HepG2 (cell line): ENCODE measurements at regions not wholly inside any gene's neighbourhood (a gene's known extent, or its start where the extent isn't known, plus 50 kb on each side); places are given as distances from the start of the nearest gene placed in this dataset.
"Not testable (repeated sequence)": the region's sequence is repeated elsewhere in the genome, so short reads cannot be mapped to it uniquely, and the experiment has no call there.

Experiments
- ATAC-seq: fragments of 200-7000 bp; cut with Tn5 transposase; 3 replicates; pipeline ENCODE4 v1.9.1; 2020; ENCODE audit warnings: mild to moderate bottlenecking, moderate library complexity
- BruUV-seq: library from RNA; stranded (reverse); fragments of 400-500 nt; replicated peaks from 2 replicates; lab custom pipeline; 2021; lab: Mats Ljungman, UMichigan
- CTCF ChIA-PET: fragments of 300-600 bp; formaldehyde crosslinking; extraction: SDS; loops from one replicate; lab custom pipeline; 2021; ENCODE audit warnings: low total read pairs, inconsistent platforms, low intra/inter-chr PET ratio; lab: Yijun Ruan, JAX
- POLR2A ChIA-PET: fragments of 350-600 bp; sonication (Branson Sonifier 250); formaldehyde crosslinking; loops from one replicate; lab custom pipeline; 2020; ENCODE audit warnings: antibody characterized with exemption, inconsistent platforms; lab: Yijun Ruan, JAX
- DNase-seq: peaks from one replicate; pipeline ENCODE4 v3.0.0-alpha.2; 2015; ENCODE audit warnings: low spot score
- FAIRE-seq: peaks from 3 replicates; lab custom pipeline; 2011; peaks lifted over from hg19 to GRCh38; lab: Jason Lieb, UNC
- H2AFZ ChIP-seq: one replicate; pipeline ENCODE4 v1.6.1; 2011; ENCODE audit warnings: low read length, inconsistent platforms
- H3K27ac ChIP-seq: fragments of 300-600 bp; 3 replicates; pipeline ENCODE4 v1.8.0; 2011; ENCODE audit warnings: mixed run types, mild to moderate bottlenecking, mixed read lengths, low read length, inconsistent platforms; ENCODE audit not compliant: insufficient read depth; ENCODE audit errors: extremely low read length
- H3K27me3 ChIP-seq, 2 experiments: fragments of 200-600 bp in 1 of 2; 2 replicates in 1 of 2; 3 replicates in 1 of 2; pipeline versions ENCODE4 v1.6.0 to v1.8.0; 2011; ENCODE audit warnings: low read length in 2 of 2, mild to moderate bottlenecking in 2 of 2, moderate library complexity in 2 of 2, inconsistent platforms in 1 of 2; ENCODE audit not compliant: insufficient read depth in 2 of 2, control insufficient read depth in 1 of 2
- H3K36me3 ChIP-seq, 2 experiments: fragments of 200-600 bp in 1 of 2; replicated peaks in 1 of 2; 2 replicates in 1 of 2; 3 replicates in 1 of 2; pipeline versions ENCODE4 v1.5.1 to v1.8.0; 2011; ENCODE audit warnings: low read length in 2 of 2, inconsistent platforms in 1 of 2; ENCODE audit not compliant: insufficient read depth in 2 of 2, control insufficient read depth in 1 of 2
- H3K4me1 ChIP-seq: 2 replicates; pipeline ENCODE4 v1.5.1; 2012; ENCODE audit warnings: low read length, inconsistent platforms; ENCODE audit not compliant: insufficient read depth
- H3K4me2 ChIP-seq: 2 replicates; pipeline ENCODE4 v1.6.0; 2011; ENCODE audit warnings: low read depth, low read length, inconsistent platforms
- H3K4me3 ChIP-seq, 3 experiments: fragments of 200-600 bp in 1 of 3; sonication (generic), shearing (Covaris generic) in 1 of 3; replicated peaks in 1 of 3; 2 replicates each; pipeline ENCODE4 v1.5.1; 2011 to 2016; ENCODE audit warnings: low read length in 3 of 3, inconsistent platforms in 2 of 3, low read depth in 2 of 3, mild to moderate bottlenecking in 2 of 3, control low read depth in 1 of 3, mixed read lengths in 1 of 3; ENCODE audit not compliant: insufficient read depth in 1 of 3
- H3K79me2 ChIP-seq: one replicate; pipeline ENCODE4 v1.6.1; 2011; ENCODE audit warnings: low read length, inconsistent platforms; ENCODE audit not compliant: insufficient read depth
- H3K9ac ChIP-seq: 2 replicates; pipeline ENCODE4 v1.6.0; 2011; ENCODE audit warnings: mild to moderate bottlenecking, low read depth, low read length, inconsistent platforms; ENCODE audit not compliant: insufficient read depth
- H3K9me3 ChIP-seq: 2 replicates; pipeline ENCODE4 v1.5.1; 2012; ENCODE audit warnings: mild to moderate bottlenecking, low read length
- H4K20me1 ChIP-seq: 2 replicates; pipeline ENCODE4 v1.6.0; 2011; ENCODE audit warnings: inconsistent platforms, mild to moderate bottlenecking, low read length, moderate library complexity; ENCODE audit not compliant: insufficient read depth
- WGBS: methylation state at CpG from one replicate; pipeline ENCODE4 v1.1.6; 2017; ENCODE audit warnings: low lambda C conversion rate; 5-methylcytosine and 5-hydroxymethylcytosine counted together
- in situ Hi-C: cut with HindIII; loops from 2 replicates; pipeline ENCODE4 v1.10.0; 2017; ENCODE audit warnings: low pct_unique_long_range_greater_than_20kb; ENCODE audit not compliant: extremely low pct_ligation_motif_present
- intact Hi-C: fragments of 100-400 bp; cut with micrococcal nuclease; formaldehyde crosslinking; loops from one replicate; pipeline ENCODE4 v1.10.0; 2022; ENCODE audit not compliant: unreplicated experiment

DNA sequence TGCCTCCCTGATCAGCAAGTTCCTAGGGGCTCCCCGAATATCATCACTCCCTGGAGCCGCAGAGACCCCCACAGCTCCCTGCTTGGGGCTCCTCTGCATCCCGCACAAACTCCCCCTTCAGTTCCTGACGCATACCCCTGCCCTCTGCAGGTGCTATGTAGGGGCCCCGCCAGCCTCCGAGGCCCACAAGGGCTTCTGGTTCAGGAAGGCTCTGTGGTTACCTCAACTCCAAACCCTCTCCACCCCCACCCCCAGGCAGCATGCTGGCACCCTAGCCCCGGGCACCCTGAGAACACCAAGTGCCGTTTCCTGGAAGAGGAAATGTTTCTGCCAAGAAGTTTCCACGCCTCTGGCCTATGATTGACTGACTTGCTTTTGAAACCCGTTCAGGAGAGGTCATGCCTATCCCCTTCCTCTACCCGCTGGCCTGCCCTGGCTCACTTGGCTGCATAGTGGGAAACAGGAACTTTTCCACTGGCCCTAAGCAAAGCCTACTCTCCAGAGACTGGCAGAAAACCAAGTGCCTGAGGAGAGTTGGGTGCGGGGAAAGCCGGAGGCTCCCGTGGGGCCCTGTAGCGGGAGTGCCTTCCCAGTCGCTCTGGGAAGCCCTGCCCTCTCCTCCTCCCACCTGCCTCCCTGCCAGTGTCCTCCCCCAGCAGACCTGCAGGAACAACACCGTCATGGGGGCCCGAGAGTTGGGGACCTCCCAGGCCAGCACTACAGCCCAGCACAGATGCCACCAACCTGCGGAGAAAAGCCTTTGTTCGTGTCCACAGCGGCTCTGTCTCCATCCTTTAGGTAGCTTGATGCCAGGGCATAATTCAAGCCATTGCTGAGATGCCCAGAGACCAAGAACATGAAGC, 4084.2 kb upstream of the TPTE start:
- in situ Hi-C loops, CTCF ChIA-PET, H3K9ac ChIP-seq, DNase-seq, H3K4me1 ChIP-seq, H3K27me3 ChIP-seq, H3K79me2 ChIP-seq, H4K20me1 ChIP-seq, H2AFZ ChIP-seq, FAIRE-seq, BruUV-seq, H3K9me3 ChIP-seq, H3K4me3 ChIP-seq, intact Hi-C loops, H3K4me2 ChIP-seq, POLR2A ChIA-PET, H3K36me3 ChIP-seq, H3K27ac ChIP-seq: not testable (repeated sequence)
- WGBS, result no CpG with 5 or more reads among the region's 21 CpGs
- ATAC-seq, result peak; percentile 29

DNA sequence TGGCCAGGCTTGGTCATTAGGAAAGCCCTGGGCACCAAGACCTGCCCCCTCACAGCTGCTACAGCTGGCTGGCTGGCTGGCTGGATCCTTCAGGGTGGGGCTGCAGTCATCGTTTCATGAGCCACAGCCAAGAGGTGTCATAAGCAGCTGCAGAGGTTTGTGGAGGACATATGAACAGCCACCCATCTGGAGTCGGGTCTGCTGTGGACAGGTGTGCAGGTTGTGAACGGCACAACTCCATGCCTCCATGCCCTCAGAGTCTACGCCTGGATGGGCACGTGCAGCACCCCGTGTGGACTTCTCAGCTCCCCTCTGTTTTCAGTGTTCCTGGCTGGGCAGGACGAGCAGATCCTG, 4083.6 kb upstream of the TPTE start:
- H2AFZ ChIP-seq, BruUV-seq, H3K4me3 ChIP-seq, H3K36me3 ChIP-seq, CTCF ChIA-PET, DNase-seq, FAIRE-seq, H3K4me2 ChIP-seq, intact Hi-C loops, H3K9me3 ChIP-seq, POLR2A ChIA-PET, H3K4me1 ChIP-seq, H3K27ac ChIP-seq, H3K9ac ChIP-seq, H3K79me2 ChIP-seq, H3K27me3 ChIP-seq, H4K20me1 ChIP-seq, in situ Hi-C loops: not testable (repeated sequence)
- no CpG with 5 or more reads among the region's 7 CpGs for WGBS
- 0 out of 3 replicates have a peak, but pooled peaks have one; percentile 14 for ATAC-seq

DNA sequence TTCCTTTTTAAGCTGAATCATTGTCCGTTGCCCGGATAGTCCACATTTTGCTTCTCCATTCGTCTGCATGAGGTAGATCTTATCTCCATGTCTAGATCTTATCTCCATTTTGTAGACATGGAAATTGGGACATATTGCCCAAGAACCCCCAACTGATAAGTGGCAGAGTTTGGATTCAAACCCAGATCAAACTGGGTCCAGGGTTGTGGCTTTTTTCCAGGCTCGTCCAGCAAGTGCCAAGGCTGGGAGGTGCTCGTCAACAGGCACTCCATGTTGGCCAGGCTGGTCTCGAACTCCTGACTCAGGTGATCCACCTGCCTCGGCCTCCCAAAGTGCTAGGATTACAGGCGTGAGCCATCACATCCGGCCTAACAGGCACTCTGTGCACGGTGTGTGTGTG, 4082.3 kb upstream of the TPTE start:
- POLR2A ChIA-PET, ATAC-seq: not testable (repeated sequence)

DNA sequence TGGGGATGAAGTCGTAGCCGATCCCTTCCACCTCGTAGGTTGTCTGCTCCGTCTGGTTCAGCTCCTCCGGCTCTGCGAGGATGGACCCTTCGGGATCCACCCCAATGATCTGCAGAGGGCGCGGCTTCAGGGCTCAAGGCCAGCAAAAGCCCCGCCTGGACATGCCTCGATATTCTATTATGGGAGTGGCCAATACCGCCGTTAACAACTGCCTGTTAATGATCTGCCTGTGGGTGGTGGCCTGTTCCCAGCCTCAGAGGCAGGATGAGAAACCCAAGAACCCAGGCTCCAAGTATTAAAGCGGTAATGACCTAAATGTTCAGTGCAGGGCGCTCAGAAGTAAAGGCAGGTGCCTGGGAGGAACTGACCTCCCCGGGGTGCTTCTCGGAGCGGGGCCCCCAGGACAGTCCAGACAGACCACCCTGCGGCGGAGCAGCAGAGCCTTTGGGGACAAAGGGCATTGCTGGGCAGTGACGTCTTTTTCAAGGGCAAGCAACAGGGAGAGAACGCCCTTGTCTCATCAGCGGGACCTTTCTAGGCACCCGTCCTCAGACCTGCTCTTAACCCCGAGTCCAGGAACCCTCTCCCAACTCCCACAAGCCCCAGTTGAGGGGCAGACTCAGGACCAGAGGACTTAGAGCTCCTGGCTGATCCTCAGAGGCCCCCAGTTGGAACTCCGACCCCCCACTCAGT, 4066.6 kb upstream of the TPTE start:
- POLR2A ChIA-PET, ATAC-seq, H3K4me1 ChIP-seq, DNase-seq, H3K79me2 ChIP-seq, H4K20me1 ChIP-seq, FAIRE-seq, H2AFZ ChIP-seq, H3K27me3 ChIP-seq, H3K36me3 ChIP-seq, in situ Hi-C loops, H3K4me3 ChIP-seq, H3K9ac ChIP-seq, H3K4me2 ChIP-seq, H3K9me3 ChIP-seq, BruUV-seq, H3K27ac ChIP-seq, intact Hi-C loops, CTCF ChIA-PET: not testable (repeated sequence)
- no CpG with 5 or more reads among the region's 26 CpGs for WGBS

More for the DNA sequence above, 4082.3 kb upstream of the TPTE start:
- H3K36me3 ChIP-seq, H3K79me2 ChIP-seq, H3K27ac ChIP-seq, H3K4me1 ChIP-seq, H3K27me3 ChIP-seq, H3K9ac ChIP-seq, intact Hi-C loops, H3K4me2 ChIP-seq, H3K4me3 ChIP-seq, DNase-seq, FAIRE-seq, BruUV-seq, CTCF ChIA-PET, H2AFZ ChIP-seq, H4K20me1 ChIP-seq, H3K9me3 ChIP-seq, in situ Hi-C loops: not testable (repeated sequence)
- no CpG with 5 or more reads among the region's 10 CpGs for WGBS
